Mesenteric fat pad (tissue), 1 donor: ENCODE measurements at regions not wholly inside any gene's neighbourhood (a gene's known extent, or its start where the extent isn't known, plus 50 kb on each side); places are given as distances from the start of the nearest gene placed in this dataset.

Source experiments
- DNase-seq: peaks from one replicate; pipeline ENCODE4 v3.0.0-alpha.2; 2020; ENCODE audit warnings: low spot score
- donor health status: DM: yes; HTN: yes; CAD: no.

- DNase-seq = no peak
Measured at GRCh38 chr5:171578829-171579491, 159.5 kb downstream of the FGF18 start.

DNA sequence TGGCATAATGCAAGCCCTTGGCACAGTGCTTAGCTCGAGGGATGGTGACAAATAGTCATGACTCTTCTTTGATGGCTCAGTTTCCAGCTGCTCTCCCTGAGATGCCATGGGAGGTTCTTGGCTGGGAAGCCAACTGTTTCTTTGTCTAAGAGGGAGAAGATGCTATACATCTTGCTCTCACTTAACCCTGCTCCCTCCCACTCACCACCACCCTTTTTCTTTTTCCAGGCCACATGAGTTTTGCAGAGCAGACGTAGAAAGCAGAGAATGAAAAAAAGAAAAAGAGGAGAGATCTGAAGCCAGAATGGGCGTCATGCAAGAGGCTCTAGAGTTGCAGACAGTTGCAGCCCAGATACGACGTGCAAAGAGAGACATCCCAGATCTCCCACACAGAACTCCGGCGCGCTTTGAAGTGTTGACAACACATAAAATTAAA is 160.5 kb downstream of the FGF18 start:
- DNase-seq = no peak

DNA sequence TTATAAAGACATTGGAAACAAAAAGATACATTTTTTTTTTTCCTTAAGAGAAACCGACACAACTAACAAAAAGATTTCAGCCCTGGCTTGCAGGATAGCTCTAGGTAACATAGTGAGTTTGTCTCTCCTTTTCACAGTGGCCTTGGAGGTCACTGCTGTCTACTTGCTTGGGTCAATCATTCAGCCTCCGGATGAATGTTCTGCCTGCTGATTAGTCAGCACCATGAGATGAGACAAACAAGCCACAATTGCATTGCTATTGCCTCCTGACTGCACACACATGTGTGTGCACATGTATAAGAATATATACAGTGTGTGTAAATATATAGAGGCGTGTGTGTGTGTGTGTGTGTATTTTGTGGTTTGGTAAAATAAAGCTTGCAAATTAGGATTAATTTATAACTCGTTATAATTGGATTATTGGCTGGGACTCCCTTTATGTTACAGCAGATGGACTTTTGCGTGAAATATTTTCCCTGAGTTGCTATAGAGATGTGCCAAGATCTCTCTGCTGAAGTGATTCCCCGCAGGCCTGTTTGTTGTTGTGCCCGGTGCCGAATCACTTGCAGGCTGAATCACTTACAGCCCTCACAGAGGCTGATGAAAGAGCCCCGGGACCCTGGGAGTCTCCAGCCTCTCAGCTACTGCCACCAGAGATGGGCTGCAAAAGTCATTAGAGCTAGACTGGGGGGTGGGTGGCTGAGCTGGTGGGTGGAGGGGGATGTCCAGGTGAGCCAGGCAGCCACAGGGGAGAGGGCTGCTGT is 161.2 kb downstream of the FGF18 start:
- DNase-seq = no peak

- DNase-seq = no peak
Measured at GRCh38 chr5:171581781-171582180, 162.3 kb downstream of the FGF18 start.

GRCh38 chr5:171582849-171583248 is 163.4 kb downstream of the FGF18 start:
- DNase-seq = no peak

DNA sequence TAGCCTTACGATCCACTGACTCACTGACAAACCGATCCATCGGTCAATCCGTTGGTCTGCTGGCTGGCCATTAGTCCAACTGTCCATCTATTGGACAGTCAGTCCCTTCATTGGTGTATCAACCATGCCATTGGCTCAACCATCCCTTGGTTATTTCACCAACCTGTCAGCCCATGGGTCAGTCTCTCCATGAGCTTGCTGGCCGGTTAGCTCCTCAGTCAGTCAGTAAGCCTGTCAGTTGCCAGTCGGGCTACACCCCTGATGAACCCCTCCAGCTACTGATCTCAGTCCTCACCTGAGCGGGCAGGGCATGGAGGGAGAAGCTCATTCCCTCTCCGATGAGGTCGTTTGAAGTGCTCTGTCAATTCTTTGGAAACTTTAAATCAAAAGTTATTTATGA is 166.5 kb downstream of the FGF18 start:
- no peak for DNase-seq

DNA sequence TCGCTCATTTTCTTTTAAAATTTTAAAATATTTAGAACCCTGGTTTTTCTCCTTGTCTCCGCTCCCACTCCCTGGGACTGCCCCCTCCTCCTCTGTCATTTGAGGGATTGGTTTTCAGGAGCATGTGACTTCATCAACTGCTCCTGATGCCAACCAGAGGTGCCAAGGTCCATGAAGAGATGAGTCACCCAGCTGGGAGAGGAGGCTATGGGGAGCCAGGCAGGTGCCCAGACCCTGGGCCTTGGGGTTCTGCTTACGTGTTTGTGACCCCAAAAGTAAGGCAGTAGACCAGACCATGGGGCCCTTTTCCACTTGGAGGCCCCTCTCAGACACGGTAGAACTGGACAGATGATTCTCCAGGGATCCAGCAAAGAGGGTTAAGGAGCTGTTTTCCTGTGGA is 167.0 kb downstream of the FGF18 start:
- DNase-seq = no peak

- no peak for DNase-seq
Measured at GRCh38 chr5:171588046-171588445, 168.6 kb downstream of the FGF18 start.

DNA sequence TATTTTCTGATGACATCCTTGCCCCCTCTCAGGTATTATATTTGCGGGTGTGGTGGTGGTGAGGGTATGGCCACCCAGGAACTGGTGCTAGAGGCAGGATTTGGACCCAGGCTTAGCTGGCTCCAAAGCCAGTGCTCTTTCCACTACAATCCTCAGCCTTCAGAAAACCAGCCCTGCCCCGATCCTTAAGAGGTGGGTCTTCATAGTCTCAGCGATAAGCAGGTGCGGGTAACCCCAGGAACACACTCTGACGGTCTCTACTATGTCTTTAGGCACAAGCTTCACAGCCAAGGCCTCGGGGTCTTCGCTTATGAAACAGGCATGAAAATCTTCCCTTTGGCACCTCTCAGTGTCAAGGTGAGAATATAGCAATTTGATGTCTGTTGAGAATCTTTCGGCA is 169.3 kb downstream of the FGF18 start:
- DNase-seq = no peak

GRCh38 chr5:171589461-171589860 is 170.0 kb downstream of the FGF18 start:
- DNase-seq = no peak

DNA sequence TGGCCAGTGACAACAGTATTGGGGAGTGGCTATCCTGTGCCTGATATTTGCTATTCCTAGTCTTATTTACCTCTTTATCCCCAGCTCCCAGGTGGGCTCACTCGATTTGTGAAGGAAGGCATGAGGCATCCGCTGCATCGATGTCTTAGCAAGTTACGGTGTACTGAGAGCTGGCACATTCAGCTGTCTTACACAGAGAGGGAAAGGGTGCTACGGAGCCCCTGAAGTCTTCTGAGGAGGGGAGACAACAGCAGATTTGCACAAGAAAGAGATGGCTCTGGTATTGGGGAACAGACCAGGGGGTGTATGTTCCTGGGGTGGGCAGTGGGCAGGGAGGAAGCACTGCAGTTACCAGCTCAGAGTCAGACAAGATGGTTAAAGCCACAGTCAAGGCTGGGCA is 172.6 kb downstream of the FGF18 start:
- DNase-seq = peak; percentile 69

- peak; percentile 8 for DNase-seq
Measured at GRCh38 chr5:171592736-171593135, 173.3 kb downstream of the FGF18 start.

DNA sequence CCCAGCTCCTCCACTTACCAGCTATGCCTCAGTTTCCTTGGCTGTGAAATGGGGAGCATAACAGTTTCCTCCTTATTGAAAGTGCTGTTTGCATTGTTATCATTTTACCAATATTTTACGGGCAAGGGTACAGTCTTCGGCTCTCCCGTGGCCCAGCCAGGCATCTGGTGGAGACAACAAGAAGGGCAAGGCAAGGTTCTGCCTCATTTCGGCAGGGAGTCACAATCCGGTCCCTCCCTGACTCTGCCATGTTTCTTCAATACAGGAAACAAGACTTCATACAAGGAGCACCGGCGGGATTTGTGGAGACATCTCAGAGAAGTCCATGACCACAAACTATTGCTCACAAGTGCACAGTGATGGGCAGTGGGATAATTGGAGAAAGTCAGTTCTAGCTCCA is 174.0 kb downstream of the FGF18 start:
- peak; percentile 37 for DNase-seq

- peak; percentile 20 for DNase-seq
Measured at GRCh38 chr5:171593976-171594375, 174.5 kb downstream of the FGF18 start.

GRCh38 chr5:171595401-171595800 is 176.0 kb downstream of the FGF18 start:
- no peak for DNase-seq

- peak; percentile 49 for DNase-seq
Measured at GRCh38 chr5:171595801-171596231, 176.4 kb downstream of the FGF18 start.

DNA sequence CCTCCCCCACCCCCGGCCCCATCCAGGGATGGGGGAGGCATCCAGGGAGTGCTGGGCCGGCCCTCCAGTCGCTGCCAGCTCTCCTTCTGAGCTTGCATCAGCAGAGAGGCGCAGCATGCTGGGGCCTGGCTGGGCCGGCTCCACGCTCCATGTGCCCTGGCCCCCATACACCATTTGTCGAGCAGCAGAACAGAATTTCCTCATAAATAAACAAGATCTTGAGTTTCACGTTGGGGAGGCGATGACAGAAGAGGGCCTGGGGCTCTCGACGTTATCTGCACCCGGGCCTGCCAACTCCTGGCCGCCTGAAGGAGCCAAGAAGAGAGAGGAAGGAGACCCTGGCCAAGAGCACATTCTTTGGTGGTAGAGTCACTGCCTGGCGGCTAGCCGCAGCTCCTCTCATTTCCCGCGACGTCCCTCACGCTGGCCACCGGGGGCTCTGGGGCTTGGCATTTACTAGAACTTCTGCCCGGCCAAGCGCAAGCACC is 177.0 kb downstream of the FGF18 start:
- peak; percentile 91 for DNase-seq

DNA sequence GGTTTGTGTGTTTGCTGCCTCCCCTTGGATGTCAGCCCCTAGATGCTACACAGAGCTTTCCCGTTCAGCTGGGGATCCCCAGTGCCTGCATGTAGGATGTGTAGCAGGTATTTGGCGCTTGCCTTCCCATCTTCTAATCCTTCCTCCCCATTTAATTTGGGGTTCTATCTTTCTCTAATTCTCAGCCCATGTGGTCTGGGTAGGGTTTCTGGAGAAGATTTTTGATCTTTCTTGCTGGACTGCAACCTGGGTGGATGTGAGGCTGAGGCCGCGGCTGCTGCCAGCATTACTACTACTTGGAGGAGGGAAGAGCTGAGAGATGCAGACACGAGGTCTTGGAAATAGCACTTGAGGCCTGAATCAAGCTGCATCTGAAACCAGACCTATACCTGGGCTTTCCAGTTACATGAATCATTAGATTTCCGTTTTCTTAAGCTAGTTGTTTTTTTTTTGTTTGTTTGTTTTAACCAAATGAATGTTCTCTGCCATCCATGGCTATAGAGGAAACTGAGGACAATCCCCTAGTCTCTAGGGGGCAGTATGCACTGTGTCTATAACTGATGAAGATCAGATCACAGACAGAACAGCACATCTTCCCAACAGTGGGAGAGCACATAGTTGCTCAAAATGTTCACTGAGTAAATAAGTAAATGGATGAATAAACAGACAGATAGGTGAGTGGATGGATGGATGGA is 178.6 kb downstream of the FGF18 start:
- DNase-seq = peak; percentile 76

DNA sequence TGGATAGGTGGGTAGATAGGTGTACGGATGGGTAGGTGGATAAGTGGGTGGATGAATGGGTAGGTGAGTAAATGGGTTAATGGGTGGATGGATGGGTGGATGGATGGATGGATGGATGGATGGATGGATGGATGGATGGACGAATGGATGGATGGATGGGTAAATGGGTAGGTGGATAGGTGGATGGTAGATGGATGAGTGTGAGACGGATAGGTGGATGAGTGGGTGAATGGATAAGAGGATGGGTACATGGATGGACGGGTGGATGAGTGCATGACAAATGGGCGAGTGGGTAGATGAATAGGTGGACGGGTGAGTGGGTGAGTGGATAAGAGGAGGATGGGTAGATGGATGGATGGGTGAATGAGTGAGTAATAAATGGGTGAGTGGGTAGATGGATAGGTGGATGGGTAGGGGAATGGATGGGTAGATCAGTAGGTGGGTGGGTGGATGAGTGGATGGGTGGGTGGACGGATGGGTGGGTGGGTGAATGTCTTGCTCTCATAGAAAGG is 179.2 kb downstream of the FGF18 start:
- DNase-seq = peak; percentile 20

DNA sequence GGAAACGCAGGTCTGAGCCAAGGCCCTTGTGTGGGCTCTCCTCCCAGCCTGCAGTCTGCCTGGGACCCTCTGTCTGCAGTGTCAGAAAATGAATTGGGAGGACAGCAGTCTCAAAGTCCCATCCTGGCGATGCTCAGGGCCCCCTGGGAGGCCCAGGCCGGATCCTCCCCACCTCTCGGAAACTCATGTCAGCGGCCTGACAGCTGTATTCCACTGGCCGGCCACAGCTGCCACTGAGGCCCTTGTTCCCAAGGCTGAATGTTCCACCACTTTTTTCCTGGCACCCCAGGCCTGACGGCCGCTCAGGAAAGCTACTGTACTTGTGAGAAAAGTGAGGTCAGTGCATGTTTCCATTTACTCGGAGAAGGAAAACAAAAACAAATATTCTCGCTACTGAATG is 180.0 kb downstream of the FGF18 start:
- DNase-seq = peak; percentile 72

DNA sequence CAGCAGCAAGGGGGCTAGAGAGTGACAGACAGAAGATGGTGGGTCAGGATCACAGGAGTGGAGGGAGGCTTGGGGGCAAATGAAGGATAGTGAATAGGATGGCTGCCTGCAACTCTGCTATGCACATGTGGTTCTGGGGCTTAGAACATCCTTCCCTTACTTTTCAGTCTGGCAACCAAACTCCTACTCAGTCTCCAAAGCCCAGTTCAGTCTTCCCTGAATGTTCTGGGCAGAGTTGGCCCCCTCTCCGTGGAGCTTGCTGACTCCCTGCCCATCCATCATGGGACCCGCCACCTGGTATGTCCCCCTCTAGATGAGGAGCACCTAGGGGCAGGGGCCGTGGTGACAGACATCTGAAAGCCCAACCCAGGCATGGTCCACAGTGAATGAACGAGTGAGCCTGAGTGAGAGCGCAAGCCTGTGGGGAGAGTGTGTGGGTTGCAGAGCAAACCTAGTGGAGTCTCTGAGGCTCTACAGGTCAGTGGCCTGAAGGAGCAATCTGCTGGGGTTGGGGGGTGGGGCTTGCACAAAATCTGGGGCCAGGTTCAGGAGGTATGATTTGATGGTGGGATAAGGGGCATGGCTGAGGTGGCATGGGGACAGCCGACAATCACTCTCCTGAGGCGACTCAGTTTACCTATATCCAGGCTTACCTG is 180.6 kb downstream of the FGF18 start:
- peak; percentile 76 for DNase-seq
